Spleen (tissue), 11 donors: ENCODE measurements at regions not wholly inside any gene's neighbourhood (a gene's known extent, or its start where the extent isn't known, plus 50 kb on each side); places are given as distances from the start of the nearest gene placed in this dataset.

ENCODE experiments used
- DNase-seq: peaks from one replicate; pipeline ENCODE4 v3.0.0-alpha.2; 2020
- H3K27ac ChIP-seq, 8 donors: fragments of 200-600 bp; sonication (generic) in 7 of 8; 1 replicate in 4 of 8; 2 replicates in 4 of 8; pipeline versions ENCODE4 v1.5.0 to v1.8.0; 2016 to 2021; ENCODE audit warnings: inconsistent platforms in 4 of 8, mild to moderate bottlenecking in 4 of 8, moderate library complexity in 1 of 8
- H3K27me3 ChIP-seq, 7 donors: fragments of 200-600 bp; sonication (generic) in 6 of 7; replicated peaks in 1 of 7; 1 replicate in 4 of 7; 2 replicates in 3 of 7; pipeline versions ENCODE4 v1.5.0 to v1.8.0; 2016 to 2021; ENCODE audit warnings: inconsistent platforms in 3 of 7, mild to moderate bottlenecking in 1 of 7
- H3K36me3 ChIP-seq, 6 donors: fragments of 200-600 bp; sonication (generic) in 5 of 6; 1 replicate in 4 of 6; 2 replicates in 2 of 6; pipeline versions ENCODE4 v1.5.0 to v1.8.0; 2016 to 2021; ENCODE audit warnings: inconsistent platforms in 2 of 6
- H3K4me1 ChIP-seq, 6 donors: fragments of 200-600 bp; sonication (generic) in 5 of 6; 1 replicate in 3 of 6; 2 replicates in 3 of 6; pipeline versions ENCODE4 v1.5.0 to v1.8.0; 2016 to 2021; ENCODE audit warnings: inconsistent platforms in 3 of 6
- H3K4me3 ChIP-seq, 8 donors: fragments of 200-600 bp; sonication (generic) in 7 of 8; 1 replicate in 4 of 8; 2 replicates in 4 of 8; pipeline versions ENCODE4 v1.5.0 to v1.8.0; 2016 to 2021; ENCODE audit warnings: inconsistent platforms in 4 of 8, mild to moderate bottlenecking in 4 of 8, moderate library complexity in 2 of 8
- H3K9me3 ChIP-seq, 8 donors: fragments of 200-600 bp; sonication (generic) in 7 of 8; 1 replicate in 4 of 8; 2 replicates in 4 of 8; pipeline versions ENCODE4 v1.5.0 to v1.8.0; 2016 to 2021; ENCODE audit warnings: inconsistent platforms in 4 of 8
- POLR2A ChIP-seq, 3 donors: fragments of 450-650 bp; IDR thresholded peaks; one replicate each; pipeline ENCODE4 v1.5.1; 2017; ENCODE audit warnings: antibody characterized with exemption in 3 of 3, mild to moderate bottlenecking in 1 of 3
- POLR2AphosphoS5 ChIP-seq, 3 donors: sonication (generic); formaldehyde crosslinking; IDR thresholded peaks; one replicate each; pipeline ENCODE4 v1.5.1; 2017; ENCODE audit warnings: antibody characterized with exemption in 3 of 3
- WGBS, 5 donors: extraction: QIAGEN DNeasy Blood & Tissue Kit in 3 of 5; methylation state at CpG; one replicate each; pipeline versions ENCODE4 v1.1.5 to v1.1.7; 2013 to 2018; 5-methylcytosine and 5-hydroxymethylcytosine counted together
- intact Hi-C: fragments of 100-400 bp; cut with DNase I; formaldehyde crosslinking; loops from one replicate; pipeline ENCODE4 v1.15.0; 2023; ENCODE audit warnings: low total_unique reads
- TF ChIP-seq, protein P1 (sequence below), 11 experiments: fragments of 200-600 bp in 7 of 11; fragments of 450-650 bp in 4 of 11; sonication (generic) in 4 of 11; IDR thresholded peaks in 8 of 11; conservative IDR thresholded peaks in 3 of 11; 1 replicate in 7 of 11; 2 replicates in 4 of 11; pipeline versions ENCODE4 v1.4.0 to v1.8.0; 2016 to 2021; ENCODE audit warnings: antibody characterized with exemption in 11 of 11, inconsistent platforms in 4 of 11, mild to moderate bottlenecking in 1 of 11
- donor health status: healthy with polysubstance abuse.
- donor health status: DM: no; HTN: no; CAD: no; lungs with moderate emphysema.
- donor health status: DM: no; HTN: no; CAD: no.
- donor health status: Bipolar disorder and iron deficiency.
- donor health status: healthy.
- donor health status: DM: no; HTN: no; CAD: no.
- donor health status: DM: yes; HTN: yes; CAD: no.

DNA sequence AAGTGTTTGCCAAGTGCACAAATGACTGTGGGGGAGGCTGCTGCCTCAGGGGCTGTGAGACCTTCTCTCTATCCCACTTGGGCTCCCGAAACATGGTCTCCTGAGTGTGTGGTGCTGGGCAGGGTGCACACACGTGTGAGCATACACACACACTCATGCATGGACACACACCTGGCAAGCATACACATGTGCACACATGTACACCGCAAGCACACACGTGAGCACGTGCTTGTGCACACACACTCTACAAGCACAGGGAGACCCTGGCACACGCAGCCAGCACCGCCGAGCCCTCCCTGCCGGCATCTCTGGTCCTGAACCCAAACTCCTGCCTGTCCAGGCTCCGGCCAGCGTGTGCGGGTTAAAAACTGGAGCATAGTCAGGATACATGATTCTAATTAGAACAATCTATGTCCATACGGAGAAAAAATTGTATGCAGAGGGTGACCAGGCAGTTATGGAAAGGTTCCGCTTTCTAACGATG, 79.4 kb upstream of the TTC34 start:
- H3K27me3 ChIP-seq, result peaks cover 0 to 54% (median 0%) of the 10 kb centered on the region in 7 donors
- WGBS, 5 donors, result 83 to 95% (median 90%) methylated on average over 15 of the region's 15 CpGs
- H3K4me3 ChIP-seq, result no peak overlapping the region
- no peaks in the 10 kb centered on the region for H3K36me3 ChIP-seq
- no peak for DNase-seq
- intact Hi-C loops, result no loop called here
- no peaks in the 10 kb centered on the region for H3K9me3 ChIP-seq
- peaks cover 0 to 5% (median under 1%) of the 10 kb centered on the region in 6 donors for H3K4me1 ChIP-seq
- TF ChIP-seq POLR2A (IDR thresholded peaks at IDR 0.05), result no peak
- TF ChIP-seq, protein P1, sequence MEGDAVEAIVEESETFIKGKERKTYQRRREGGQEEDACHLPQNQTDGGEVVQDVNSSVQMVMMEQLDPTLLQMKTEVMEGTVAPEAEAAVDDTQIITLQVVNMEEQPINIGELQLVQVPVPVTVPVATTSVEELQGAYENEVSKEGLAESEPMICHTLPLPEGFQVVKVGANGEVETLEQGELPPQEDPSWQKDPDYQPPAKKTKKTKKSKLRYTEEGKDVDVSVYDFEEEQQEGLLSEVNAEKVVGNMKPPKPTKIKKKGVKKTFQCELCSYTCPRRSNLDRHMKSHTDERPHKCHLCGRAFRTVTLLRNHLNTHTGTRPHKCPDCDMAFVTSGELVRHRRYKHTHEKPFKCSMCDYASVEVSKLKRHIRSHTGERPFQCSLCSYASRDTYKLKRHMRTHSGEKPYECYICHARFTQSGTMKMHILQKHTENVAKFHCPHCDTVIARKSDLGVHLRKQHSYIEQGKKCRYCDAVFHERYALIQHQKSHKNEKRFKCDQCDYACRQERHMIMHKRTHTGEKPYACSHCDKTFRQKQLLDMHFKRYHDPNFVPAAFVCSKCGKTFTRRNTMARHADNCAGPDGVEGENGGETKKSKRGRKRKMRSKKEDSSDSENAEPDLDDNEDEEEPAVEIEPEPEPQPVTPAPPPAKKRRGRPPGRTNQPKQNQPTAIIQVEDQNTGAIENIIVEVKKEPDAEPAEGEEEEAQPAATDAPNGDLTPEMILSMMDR (IDR thresholded peaks at IDR 0.05 in 8 of 11, conservative IDR thresholded peaks at IDR 0.05 in 3 of 11), result no peak
- no peak for TF ChIP-seq POLR2AphosphoS5 (IDR thresholded peaks at IDR 0.05)
- no peak overlapping the region for H3K27ac ChIP-seq

DNA sequence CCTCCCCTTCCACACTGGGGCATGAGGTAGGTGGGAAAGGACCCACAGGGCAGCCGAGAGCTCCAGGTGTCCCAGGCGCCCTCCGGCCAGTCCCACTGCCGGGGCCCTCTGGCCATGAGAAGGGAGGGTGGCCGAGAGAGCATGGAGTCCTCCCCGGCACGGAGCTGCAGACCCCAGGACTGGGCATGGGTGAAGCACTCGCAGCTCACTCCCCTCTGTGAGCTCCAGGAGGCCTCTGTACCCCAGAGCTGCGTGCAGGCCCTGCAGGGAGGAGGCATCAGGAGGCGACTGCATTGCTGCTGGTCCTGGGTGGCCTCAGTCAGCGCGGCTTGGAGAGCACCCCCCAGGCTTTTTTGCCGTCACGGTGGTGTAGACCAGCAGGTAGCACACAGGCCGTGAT, 80.1 kb upstream of the TTC34 start:
- peaks cover 0 to 56% (median 0%) of the 10 kb centered on the region in 7 donors for H3K27me3 ChIP-seq
- H3K27ac ChIP-seq, result no peak overlapping the region
- DNase-seq, result no peak
- 70 to 89% (median 80%) methylated on average over 5 to 15 of the region's 15 CpGs for WGBS, 5 donors
- no peaks in the 10 kb centered on the region for H3K36me3 ChIP-seq
- intact Hi-C loops, result no loop called here
- H3K9me3 ChIP-seq, result no peaks in the 10 kb centered on the region
- H3K4me3 ChIP-seq, result no peak overlapping the region
- TF ChIP-seq POLR2A (IDR thresholded peaks at IDR 0.05), result no peak
- no peaks in the 10 kb centered on the region for H3K4me1 ChIP-seq

DNA sequence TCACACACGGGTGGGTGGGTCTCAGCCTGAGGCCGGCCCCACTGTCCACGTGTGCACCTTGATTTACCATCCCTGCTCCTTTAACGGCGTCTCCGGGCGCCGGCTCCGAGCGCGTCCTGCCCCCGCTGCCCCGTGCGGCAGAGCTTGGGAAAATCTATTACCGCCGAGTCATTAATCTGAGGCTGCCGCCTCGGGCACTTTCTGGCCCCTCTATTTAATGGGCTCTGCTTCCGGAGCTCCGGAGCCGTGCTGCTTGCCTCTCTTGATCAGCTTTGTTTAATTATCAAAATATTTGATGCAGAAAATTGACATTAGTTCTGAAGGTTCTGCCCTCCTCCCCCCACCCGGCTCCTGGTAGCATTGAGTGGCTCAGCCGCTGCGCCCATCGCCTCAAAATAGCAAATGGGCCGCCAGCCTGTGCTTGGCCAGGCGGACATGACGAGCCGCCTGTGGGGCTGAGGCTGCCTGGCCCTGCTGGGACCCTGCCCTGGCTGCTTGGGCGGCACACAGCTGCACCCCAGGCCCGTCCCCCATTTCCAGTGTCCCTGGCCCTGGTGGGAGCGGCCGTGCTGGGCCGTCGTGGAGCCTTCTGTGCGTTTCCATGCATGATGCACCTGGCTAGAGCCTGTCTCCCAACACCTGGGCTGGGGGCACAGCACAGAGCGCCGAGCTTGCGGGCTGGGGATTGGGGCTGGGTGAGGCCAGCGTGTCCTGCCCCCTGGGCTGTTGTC, 81.6 kb upstream of the TTC34 start:
- no peak overlapping the region for H3K27ac ChIP-seq
- no peak for DNase-seq
- H3K9me3 ChIP-seq, result no peaks in the 10 kb centered on the region
- H3K4me3 ChIP-seq, result no peak overlapping the region
- intact Hi-C loops, result no loop called here
- peaks cover 0 to 72% (median 5%) of the 10 kb centered on the region in 7 donors for H3K27me3 ChIP-seq
- 61 to 74% (median 70%) methylated on average over 31 to 40 of the region's 40 CpGs for WGBS, 5 donors
- TF ChIP-seq, protein P1 (IDR thresholded peaks at IDR 0.05 in 8 of 11, conservative IDR thresholded peaks at IDR 0.05 in 3 of 11), result no peak
- no peak for TF ChIP-seq POLR2AphosphoS5 (IDR thresholded peaks at IDR 0.05)
- no peak for TF ChIP-seq POLR2A (IDR thresholded peaks at IDR 0.05)
- H3K4me1 ChIP-seq, result no peaks in the 10 kb centered on the region
- no peaks in the 10 kb centered on the region for H3K36me3 ChIP-seq

DNA sequence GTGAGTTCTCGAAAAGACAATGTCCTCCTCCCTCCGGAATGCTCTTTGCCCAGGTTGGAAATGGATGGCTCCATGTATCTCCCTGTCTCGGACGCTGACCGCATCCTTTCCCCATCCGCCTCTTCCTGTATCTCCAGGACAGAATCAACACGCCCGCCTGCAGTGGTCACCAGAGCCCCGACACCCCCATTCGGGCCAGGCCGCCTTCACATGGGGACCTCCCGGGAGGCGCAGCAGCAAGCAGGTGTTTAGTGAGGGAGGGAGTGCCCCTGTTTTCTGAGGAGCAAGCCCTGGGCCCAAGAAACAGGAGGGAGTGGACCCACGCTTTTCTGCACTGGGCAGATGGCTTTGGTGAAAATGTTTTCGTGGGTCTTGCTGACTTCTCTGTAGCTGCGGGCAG, 83.5 kb upstream of the TTC34 start:
- no peak for DNase-seq
- TF ChIP-seq, protein P1 (IDR thresholded peaks at IDR 0.05 in 8 of 11, conservative IDR thresholded peaks at IDR 0.05 in 3 of 11), result no peak
- no peak for TF ChIP-seq POLR2AphosphoS5 (IDR thresholded peaks at IDR 0.05)
- TF ChIP-seq POLR2A (IDR thresholded peaks at IDR 0.05), result no peak
- intact Hi-C loops, result no loop called here

More for the DNA sequence above, 83.5 kb upstream of the TTC34 start:
- H3K27ac ChIP-seq, result no peak overlapping the region
- H3K36me3 ChIP-seq, result no peaks in the 10 kb centered on the region
- H3K9me3 ChIP-seq, result no peaks in the 10 kb centered on the region
- no peaks in the 10 kb centered on the region for H3K4me1 ChIP-seq
- no peak overlapping the region for H3K4me3 ChIP-seq
- 87 to 94% (median 91%) methylated on average over 16 of the region's 16 CpGs for WGBS, 5 donors
- peaks cover 0 to 79% (median 17%) of the 10 kb centered on the region in 7 donors for H3K27me3 ChIP-seq
